WERI-Rb-1 (cell line): ENCODE measurements at regions not wholly inside any gene's neighbourhood (a gene's known extent, or its start where the extent isn't known, plus 50 kb on each side); places are given as distances from the start of the nearest gene placed in this dataset.

ENCODE experiments used
- DNase-seq: peaks from one replicate; pipeline ENCODE4 v3.0.0-alpha.2; 2020
- H3K27ac ChIP-seq: fragments of 250-450 bp; sonication (Bioruptor Pico); 2 replicates; pipeline ENCODE4 v1.5.1; 2020; ENCODE audit warnings: mild to moderate bottlenecking, moderate library complexity
- H3K27me3 ChIP-seq: fragments of 250-450 bp; sonication (Bioruptor Pico); 2 replicates; pipeline ENCODE4 v1.5.1; 2021; ENCODE audit warnings: mild to moderate bottlenecking, low read depth, moderate library complexity; ENCODE audit not compliant: insufficient read depth, severe bottlenecking
- H3K36me3 ChIP-seq: fragments of 250-450 bp; sonication (Bioruptor Pico); 2 replicates; pipeline ENCODE4 v1.5.1; 2020; ENCODE audit warnings: mild to moderate bottlenecking, moderate library complexity
- H3K4me3 ChIP-seq: 2 replicates; pipeline ENCODE4 v1.5.1; 2011; ENCODE audit warnings: low read depth, mild to moderate bottlenecking, control low read depth, low read length
- H3K9me3 ChIP-seq: fragments of 250-450 bp; sonication (Bioruptor Pico); 2 replicates; pipeline ENCODE4 v1.5.1; 2021; ENCODE audit warnings: mild to moderate bottlenecking, moderate library complexity; ENCODE audit not compliant: severe bottlenecking
- CTCF ChIP-seq: IDR thresholded peaks from 2 replicates; pipeline ENCODE4 v1.5.1; 2011; ENCODE audit warnings: low read depth, mild to moderate bottlenecking, control low read depth, inconsistent platforms, low read length

- H3K36me3 ChIP-seq: no peaks in the 10 kb centered on the region
- no peak overlapping the region for H3K4me3 ChIP-seq
- no peak overlapping the region for H3K27ac ChIP-seq
- TF ChIP-seq CTCF: no peak
- no peak for DNase-seq
- H3K27me3 ChIP-seq: no peaks in the 10 kb centered on the region
- H3K9me3 ChIP-seq: no peaks in the 10 kb centered on the region
These were observed 525.6 kb upstream of the SEMA6A start for GRCh38 chr5:117100176-117100575.

GRCh38 chr5:117098094-117098493 lies 523.5 kb upstream of the SEMA6A start:
- no peaks in the 10 kb centered on the region for H3K27me3 ChIP-seq
- H3K9me3 ChIP-seq: no peaks in the 10 kb centered on the region
- no peak for DNase-seq
- TF ChIP-seq CTCF: no peak
- H3K36me3 ChIP-seq: no peaks in the 10 kb centered on the region
- no peak overlapping the region for H3K27ac ChIP-seq
- no peak overlapping the region for H3K4me3 ChIP-seq

- Histone ChIP-seq H3K9me3 (no peaks in the 10 kb centered on the region), H3K27me3 (no peaks in the 10 kb centered on the region), H3K36me3 (no peaks in the 10 kb centered on the region), H3K4me3 (no peak overlapping the region), H3K27ac (no peak overlapping the region)
- DNase-seq: no peak
- TF ChIP-seq CTCF: no peak
These were observed 521.0 kb upstream of the SEMA6A start for GRCh38 chr5:117095346-117096332.

GRCh38 chr5:117094114-117094815 lies 519.6 kb upstream of the SEMA6A start:
- Histone ChIP-seq H3K36me3 (no peaks in the 10 kb centered on the region), H3K27me3 (no peaks in the 10 kb centered on the region), H3K27ac (no peak overlapping the region), H3K4me3 (no peak overlapping the region), H3K9me3 (no peaks in the 10 kb centered on the region)
- DNase-seq: no peak
- no peak for TF ChIP-seq CTCF

GRCh38 chr5:117093653-117094052 lies 519.0 kb upstream of the SEMA6A start:
- no peaks in the 10 kb centered on the region for H3K36me3 ChIP-seq
- TF ChIP-seq CTCF: no peak
- H3K9me3 ChIP-seq: no peaks in the 10 kb centered on the region
- no peak overlapping the region for H3K27ac ChIP-seq
- H3K4me3 ChIP-seq: no peak overlapping the region
- no peaks in the 10 kb centered on the region for H3K27me3 ChIP-seq
- DNase-seq: no peak
